H9 (cell line): ENCODE measurements at regions not wholly inside any gene's neighbourhood (a gene's known extent, or its start where the extent isn't known, plus 50 kb on each side); places are given as distances from the start of the nearest gene placed in this dataset.

Source experiments
- DNase-seq: peaks from one replicate; pipeline ENCODE4 v3.0.0-alpha.2; 2017
- H2AFZ ChIP-seq: one replicate; pipeline ENCODE4 v1.6.1; 2013; ENCODE audit warnings: mild to moderate bottlenecking, low read length, control low read depth, moderate library complexity
- H2AK5ac ChIP-seq: 2 replicates; pipeline ENCODE4 v1.6.1; 2013; ENCODE audit warnings: low read length, control low read depth, mixed read lengths; ENCODE audit not compliant: insufficient read length
- H2BK120ac ChIP-seq: one replicate; pipeline ENCODE4 v1.6.1; 2013; ENCODE audit warnings: low read depth, mild to moderate bottlenecking, low read length, control low read depth, inconsistent platforms; ENCODE audit not compliant: poor library complexity, severe bottlenecking
- H2BK12ac ChIP-seq: 2 replicates; pipeline ENCODE4 v1.6.1; 2013; ENCODE audit warnings: low read length, control low read depth, mixed read lengths, low read depth; ENCODE audit not compliant: insufficient read length
- H2BK15ac ChIP-seq: 2 replicates; pipeline ENCODE4 v1.6.1; 2013; ENCODE audit warnings: low read depth, low read length, control low read depth
- H2BK20ac ChIP-seq: one replicate; pipeline ENCODE4 v1.6.1; 2013; ENCODE audit warnings: low read depth, mild to moderate bottlenecking, low read length, control low read depth, inconsistent platforms; ENCODE audit not compliant: poor library complexity, severe bottlenecking
- H2BK5ac ChIP-seq: 2 replicates; pipeline ENCODE4 v1.6.1; 2013; ENCODE audit warnings: low read length, control low read depth, mixed read lengths; ENCODE audit not compliant: insufficient read length
- H3K14ac ChIP-seq: 2 replicates; pipeline ENCODE4 v1.6.1; 2013; ENCODE audit warnings: low read length, control low read depth; ENCODE audit not compliant: insufficient read depth
- H3K18ac ChIP-seq: 2 replicates; pipeline ENCODE4 v1.6.1; 2013; ENCODE audit warnings: low read depth, mild to moderate bottlenecking, mixed read lengths, low read length, control low read depth; ENCODE audit not compliant: insufficient read length
- H3K23ac ChIP-seq: 2 replicates; pipeline ENCODE4 v1.6.1; 2013; ENCODE audit warnings: low read length, control low read depth, mixed read lengths, low read depth; ENCODE audit not compliant: insufficient read length
- H3K23me2 ChIP-seq: 2 replicates; pipeline ENCODE4 v1.6.1; 2013; ENCODE audit warnings: low read depth, mild to moderate bottlenecking, mixed read lengths, low read length, control low read depth; ENCODE audit not compliant: insufficient read length, poor library complexity, severe bottlenecking
- H3K27ac ChIP-seq: 2 replicates; pipeline ENCODE4 v1.5.1; 2013; ENCODE audit warnings: low read length, control low read depth, mixed read lengths, low read depth; ENCODE audit not compliant: insufficient read length
- H3K27me3 ChIP-seq: 2 replicates; pipeline ENCODE4 v1.6.1; 2013; ENCODE audit warnings: low read length, control low read depth, inconsistent platforms; ENCODE audit not compliant: insufficient read depth
- H3K4ac ChIP-seq: 2 replicates; pipeline ENCODE4 v1.6.1; 2013; ENCODE audit warnings: low read depth, mild to moderate bottlenecking, control low read depth, inconsistent platforms, low read length, moderate library complexity
- H3K4me1 ChIP-seq: 2 replicates; pipeline ENCODE4 v1.6.1; 2013; ENCODE audit warnings: low read length, control low read depth, inconsistent platforms; ENCODE audit not compliant: insufficient read depth
- H3K4me2 ChIP-seq: 2 replicates; pipeline ENCODE4 v1.6.1; 2013; ENCODE audit warnings: low read length, control low read depth, mixed read lengths; ENCODE audit not compliant: insufficient read length, insufficient read depth
- H3K56ac ChIP-seq: 2 replicates; pipeline ENCODE4 v1.6.1; 2013; ENCODE audit warnings: low read depth, mild to moderate bottlenecking, mixed read lengths, low read length, control low read depth; ENCODE audit not compliant: insufficient read length
- H3K79me1 ChIP-seq: 2 replicates; pipeline ENCODE4 v1.6.1; 2013; ENCODE audit warnings: low read depth, mild to moderate bottlenecking, moderate library complexity, low read length, control low read depth, inconsistent platforms; ENCODE audit not compliant: insufficient read depth, poor library complexity, severe bottlenecking
- H3K79me2 ChIP-seq: 2 replicates; pipeline ENCODE4 v1.6.1; 2013; ENCODE audit warnings: low read length, control low read depth, inconsistent platforms; ENCODE audit not compliant: insufficient read depth
- H3K9ac ChIP-seq: 2 replicates; pipeline ENCODE4 v1.6.1; 2013; ENCODE audit warnings: low read length, control low read depth, mixed read lengths; ENCODE audit not compliant: insufficient read length; ENCODE audit errors: extremely low read depth
- H3K9me3 ChIP-seq: one replicate; pipeline ENCODE4 v1.6.1; 2013; ENCODE audit warnings: low read depth, low read length, inconsistent platforms; ENCODE audit not compliant: control insufficient read depth
- H3T11ph ChIP-seq: one replicate; pipeline ENCODE4 v1.6.1; 2013; ENCODE audit warnings: mild to moderate bottlenecking, low read length, control low read depth, inconsistent platforms
- H4K20me1 ChIP-seq: one replicate; pipeline ENCODE4 v1.6.1; 2013; ENCODE audit not compliant: control insufficient read depth, insufficient read length, insufficient read depth
- H4K5ac ChIP-seq: 2 replicates; pipeline ENCODE4 v1.6.1; 2013; ENCODE audit warnings: low read depth, mild to moderate bottlenecking, mixed read lengths, low read length, control low read depth; ENCODE audit not compliant: insufficient read length
- H4K8ac ChIP-seq: replicated peaks from 2 replicates; pipeline ENCODE4 v1.6.1; 2013; ENCODE audit warnings: low read length, control low read depth, mixed read lengths, low read depth; ENCODE audit not compliant: insufficient read length
- H4K91ac ChIP-seq: 2 replicates; pipeline ENCODE4 v1.6.1; 2013; ENCODE audit warnings: low read depth, mild to moderate bottlenecking, moderate library complexity, mixed read lengths, low read length, control low read depth; ENCODE audit not compliant: insufficient read length
- H3K27ac Mint-ChIP-seq, 3 experiments: 2 replicates in 2 of 3; 3 replicates in 1 of 3; pipeline ENCODE4 v1.8.0; 2020 to 2021; ENCODE audit warnings: mixed read lengths in 3 of 3, mild to moderate bottlenecking in 1 of 3, moderate library complexity in 1 of 3
- H3K27me3 Mint-ChIP-seq: 2 replicates; pipeline ENCODE4 v1.8.0; 2021; ENCODE audit warnings: low read depth, mild to moderate bottlenecking, moderate library complexity, mixed read lengths
- H3K36me3 Mint-ChIP-seq, 3 experiments: 2 replicates in 2 of 3; 3 replicates in 1 of 3; pipeline ENCODE4 v1.8.0; 2020 to 2021; ENCODE audit warnings: low read depth in 3 of 3, mixed read lengths in 3 of 3; ENCODE audit not compliant: insufficient read depth in 1 of 3
- H3K4me1 Mint-ChIP-seq, 2 experiments: 2 replicates each; pipeline ENCODE4 v1.8.0; 2020; ENCODE audit warnings: mixed read lengths in 2 of 2
- H3K4me3 Mint-ChIP-seq, 2 experiments: 2 replicates in 1 of 2; 3 replicates in 1 of 2; pipeline ENCODE4 v1.8.0; 2020 to 2021; ENCODE audit warnings: mild to moderate bottlenecking in 2 of 2, mixed read lengths in 2 of 2, moderate library complexity in 1 of 2
- H3K9me3 Mint-ChIP-seq, 2 experiments: 2 replicates in 1 of 2; 3 replicates in 1 of 2; pipeline ENCODE4 v1.8.0; 2020; ENCODE audit warnings: mild to moderate bottlenecking in 2 of 2, mixed read lengths in 2 of 2, moderate library complexity in 1 of 2
- WGBS: extraction: QIAGEN DNeasy Blood & Tissue Kit; methylation state at CpG from one replicate; pipeline ENCODE4 v1.1.7; 2013; ENCODE audit warnings: missing lambda C conversion rate, low lambda C conversion rate, mixed read lengths; ENCODE audit not compliant: insufficient read length; ENCODE audit errors: extremely low coverage; 5-methylcytosine and 5-hydroxymethylcytosine counted together
- TF ChIP-seq, protein P1 (sequence below): fragments of 200-600 bp; sonication (generic); conservative IDR thresholded peaks from 3 replicates; pipeline ENCODE4 v1.8.0; 2021; ENCODE audit warnings: antibody characterized with exemption, mild to moderate bottlenecking

GRCh38 chr15:39040861-39041260 is 476.2 kb upstream of the RASGRP1 start:
- Histone ChIP-seq H3K9me3 (no peaks in the 10 kb centered on the region), H3K79me2 (no peaks in the 10 kb centered on the region), H2BK5ac (no peak overlapping the region), H3K4ac (no peak overlapping the region), H3K79me1 (no peaks in the 10 kb centered on the region), H3T11ph (no peak overlapping the region), H3K27ac (no peak overlapping the region), H3K56ac (no peak overlapping the region), H4K5ac (no peak overlapping the region), H2AFZ (no peak overlapping the region), H3K4me2 (no peak overlapping the region), H4K20me1 (no peaks in the 10 kb centered on the region), H2BK15ac (no peak overlapping the region), H3K27me3 (no peaks in the 10 kb centered on the region), H2AK5ac (no peak overlapping the region), H3K4me1 (no peaks in the 10 kb centered on the region), H2BK20ac (no peak overlapping the region), H4K91ac (no peak overlapping the region), H3K23ac (no peak overlapping the region), H2BK12ac (no peak overlapping the region), H2BK120ac (no peak overlapping the region), H3K14ac (no peak overlapping the region), H3K18ac (no peak overlapping the region), H3K9ac (no peak overlapping the region), H3K23me2 (no peaks in the 10 kb centered on the region), H4K8ac (no peak overlapping the region)
- peaks cover 0 to 2% (median 0%) of the 10 kb centered on the region in 3 experiments; a peak in 1 of 7 replicates for H3K36me3 Mint-ChIP-seq
- no peaks in the 10 kb centered on the region; a peak in 1 of 4 replicates for H3K4me1 Mint-ChIP-seq
- no peak overlapping the region for H3K4me3 Mint-ChIP-seq
- DNase-seq: no peak
- H3K9me3 Mint-ChIP-seq: peaks cover 2 to 3% of the 10 kb centered on the region in 2 experiments; a peak in 3 of 5 replicates
- H3K27me3 Mint-ChIP-seq: peaks cover 2% of the 10 kb centered on the region; the same call in 1 of the 2 replicates
- TF ChIP-seq, protein P1, sequence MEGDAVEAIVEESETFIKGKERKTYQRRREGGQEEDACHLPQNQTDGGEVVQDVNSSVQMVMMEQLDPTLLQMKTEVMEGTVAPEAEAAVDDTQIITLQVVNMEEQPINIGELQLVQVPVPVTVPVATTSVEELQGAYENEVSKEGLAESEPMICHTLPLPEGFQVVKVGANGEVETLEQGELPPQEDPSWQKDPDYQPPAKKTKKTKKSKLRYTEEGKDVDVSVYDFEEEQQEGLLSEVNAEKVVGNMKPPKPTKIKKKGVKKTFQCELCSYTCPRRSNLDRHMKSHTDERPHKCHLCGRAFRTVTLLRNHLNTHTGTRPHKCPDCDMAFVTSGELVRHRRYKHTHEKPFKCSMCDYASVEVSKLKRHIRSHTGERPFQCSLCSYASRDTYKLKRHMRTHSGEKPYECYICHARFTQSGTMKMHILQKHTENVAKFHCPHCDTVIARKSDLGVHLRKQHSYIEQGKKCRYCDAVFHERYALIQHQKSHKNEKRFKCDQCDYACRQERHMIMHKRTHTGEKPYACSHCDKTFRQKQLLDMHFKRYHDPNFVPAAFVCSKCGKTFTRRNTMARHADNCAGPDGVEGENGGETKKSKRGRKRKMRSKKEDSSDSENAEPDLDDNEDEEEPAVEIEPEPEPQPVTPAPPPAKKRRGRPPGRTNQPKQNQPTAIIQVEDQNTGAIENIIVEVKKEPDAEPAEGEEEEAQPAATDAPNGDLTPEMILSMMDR: no peak
- no peak overlapping the region for H3K27ac Mint-ChIP-seq
- WGBS: no CpG with 5 or more reads among the region's 3 CpGs
